ENCODE measurements at regions not wholly inside any gene's neighbourhood (a gene's known extent, or its start where the extent isn't known, plus 50 kb on each side); places are given as distances from the start of the nearest gene placed in this dataset.
"Not testable (repeated sequence)": the region's sequence is repeated elsewhere in the genome, so short reads cannot be mapped to it uniquely, and the experiment has no call there.

DNA sequence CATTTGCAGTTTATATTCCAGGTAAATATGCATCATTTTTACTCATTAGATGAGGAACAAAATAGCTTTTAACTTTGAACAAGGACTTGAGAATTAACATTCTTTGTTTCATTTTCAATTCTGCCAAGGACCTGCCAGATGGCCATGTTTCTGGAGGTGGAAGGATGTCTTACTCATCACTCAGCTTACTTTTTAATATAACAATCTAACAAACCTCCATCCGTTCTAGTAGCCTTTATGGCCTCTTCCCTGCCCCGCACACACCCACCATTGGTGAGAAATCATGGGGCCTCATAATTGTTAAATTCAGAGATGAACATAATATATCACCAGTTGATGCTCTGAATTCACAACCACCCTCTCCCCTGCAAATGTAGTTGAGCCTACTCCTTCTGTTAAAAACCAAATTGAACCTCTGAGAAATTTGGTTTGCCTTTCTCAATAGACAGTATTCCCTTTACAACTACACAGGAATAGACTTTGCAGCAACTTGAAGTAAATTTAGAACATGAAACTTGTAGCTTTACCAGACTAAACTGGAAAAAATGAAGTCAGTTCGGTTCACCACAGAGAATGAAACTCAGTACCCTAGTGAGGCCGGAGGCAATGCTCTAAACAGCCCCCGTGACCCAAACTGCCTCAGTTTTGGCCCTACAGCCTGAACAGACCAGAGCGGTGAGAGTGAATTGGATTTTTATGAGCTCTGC lies 50.1 kb upstream of the ACSL4 start:
- 66 to 88% (median 73%) methylated on average over 6 of the region's 6 CpGs for WGBS, 4 donors
- no peak for ATAC-seq
- H3K27ac ChIP-seq: no peak overlapping the region

GRCh38 chrX:109783701-109784079 lies 50.6 kb upstream of the ACSL4 start:
- Histone ChIP-seq H3K27ac (no peak overlapping the region), H3K4me1 (no peaks in the 10 kb centered on the region), H3K36me3 (no peaks in the 10 kb centered on the region), H3K27me3 (no peaks in the 10 kb centered on the region), H3K4me3 (no peak overlapping the region), H3K9me3 (no peaks in the 10 kb centered on the region)
- intact Hi-C loops (cut with DNase I): no loop called here
- ATAC-seq (no peak), DNase-seq (no peak)
- TF ChIP-seq, protein P1, sequence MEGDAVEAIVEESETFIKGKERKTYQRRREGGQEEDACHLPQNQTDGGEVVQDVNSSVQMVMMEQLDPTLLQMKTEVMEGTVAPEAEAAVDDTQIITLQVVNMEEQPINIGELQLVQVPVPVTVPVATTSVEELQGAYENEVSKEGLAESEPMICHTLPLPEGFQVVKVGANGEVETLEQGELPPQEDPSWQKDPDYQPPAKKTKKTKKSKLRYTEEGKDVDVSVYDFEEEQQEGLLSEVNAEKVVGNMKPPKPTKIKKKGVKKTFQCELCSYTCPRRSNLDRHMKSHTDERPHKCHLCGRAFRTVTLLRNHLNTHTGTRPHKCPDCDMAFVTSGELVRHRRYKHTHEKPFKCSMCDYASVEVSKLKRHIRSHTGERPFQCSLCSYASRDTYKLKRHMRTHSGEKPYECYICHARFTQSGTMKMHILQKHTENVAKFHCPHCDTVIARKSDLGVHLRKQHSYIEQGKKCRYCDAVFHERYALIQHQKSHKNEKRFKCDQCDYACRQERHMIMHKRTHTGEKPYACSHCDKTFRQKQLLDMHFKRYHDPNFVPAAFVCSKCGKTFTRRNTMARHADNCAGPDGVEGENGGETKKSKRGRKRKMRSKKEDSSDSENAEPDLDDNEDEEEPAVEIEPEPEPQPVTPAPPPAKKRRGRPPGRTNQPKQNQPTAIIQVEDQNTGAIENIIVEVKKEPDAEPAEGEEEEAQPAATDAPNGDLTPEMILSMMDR (IDR thresholded peaks at IDR 0.05): no peak
- no peak for TF ChIP-seq POLR2A (IDR thresholded peaks at IDR 0.05)
- WGBS, 4 donors: 65 to 87% (median 74%) methylated on average over 5 of the region's 5 CpGs

More for the DNA sequence above, 50.1 kb upstream of the ACSL4 start:
- DNase-seq: no peak
- H3K36me3 ChIP-seq: no peaks in the 10 kb centered on the region
- H3K27me3 ChIP-seq: no peaks in the 10 kb centered on the region
- H3K4me3 ChIP-seq: no peak overlapping the region
- TF ChIP-seq, protein P1 (IDR thresholded peaks at IDR 0.05): no peak
- TF ChIP-seq POLR2A (IDR thresholded peaks at IDR 0.05): no peak
- H3K9me3 ChIP-seq: no peaks in the 10 kb centered on the region
- H3K4me1 ChIP-seq: no peaks in the 10 kb centered on the region
- intact Hi-C loops (cut with DNase I): no loop called here

DNA sequence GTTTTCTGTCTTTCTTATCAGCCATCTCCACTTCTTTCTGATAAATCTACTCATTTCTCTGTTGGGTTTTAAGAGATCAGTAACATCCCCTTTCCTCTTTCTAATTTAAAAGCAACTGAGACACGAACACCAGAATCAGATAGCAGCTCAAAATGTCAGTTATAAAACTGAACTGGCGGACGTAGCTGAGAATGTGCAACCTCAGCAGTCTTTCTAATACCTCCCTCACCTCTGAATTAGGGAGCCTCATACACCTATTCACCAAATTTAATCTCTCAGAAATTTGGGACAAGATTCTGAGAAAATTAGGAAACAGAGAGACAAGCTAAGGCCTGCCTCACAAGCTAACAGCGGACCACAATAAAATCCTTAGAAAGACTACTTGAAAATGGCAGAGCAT lies 52.0 kb upstream of the ACSL4 start:
- no peaks in the 10 kb centered on the region for H3K4me1 ChIP-seq
- 75 to 91% (median 85%) methylated on average over 4 of the region's 4 CpGs for WGBS, 4 donors
- no peaks in the 10 kb centered on the region for H3K36me3 ChIP-seq
- no peak overlapping the region for H3K27ac ChIP-seq
- H3K4me3 ChIP-seq: no peak overlapping the region
- TF ChIP-seq, protein P1 (IDR thresholded peaks at IDR 0.05): no peak
- TF ChIP-seq POLR2A (IDR thresholded peaks at IDR 0.05): no peak
- intact Hi-C loops (cut with DNase I): no loop called here
- DNase-seq: no peak
- no peaks in the 10 kb centered on the region for H3K9me3 ChIP-seq
- H3K27me3 ChIP-seq: no peaks in the 10 kb centered on the region
- no peak for ATAC-seq

- H3K4me1 ChIP-seq; H3K4me3 ChIP-seq; H3K9me3 ChIP-seq; H3K27ac ChIP-seq; ATAC-seq; H3K36me3 ChIP-seq; DNase-seq; intact Hi-C loops (cut with DNase I): not testable (repeated sequence)
- peaks cover 0 to 11% (median 0%) of the 10 kb centered on the region in 9 donors for H3K27me3 ChIP-seq
- 90 to 99% (median 94%) methylated on average over 7 of the region's 7 CpGs for WGBS, 4 donors
Measured at GRCh38 chrX:109790511-109790910, 57.5 kb upstream of the ACSL4 start.

DNA sequence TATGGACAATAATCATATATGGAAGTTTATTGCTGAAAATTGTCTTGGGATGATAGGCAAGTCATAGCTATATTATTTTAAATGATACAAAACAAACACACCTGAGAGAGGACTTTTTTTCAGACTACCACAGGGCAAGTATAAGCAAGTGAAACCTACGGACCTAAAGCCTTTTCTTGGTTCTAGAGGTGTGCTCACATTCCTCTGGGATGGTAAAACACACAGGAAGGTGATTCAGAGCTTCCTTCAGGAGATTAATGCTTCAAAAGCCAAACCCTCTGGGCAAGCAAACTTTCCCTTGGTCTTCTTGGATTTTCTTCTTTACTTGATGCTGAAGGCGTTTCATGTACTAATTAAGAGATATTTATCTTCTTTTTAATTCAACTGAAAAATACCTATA lies 60.1 kb upstream of the ACSL4 start:
- no peak overlapping the region for H3K4me3 ChIP-seq
- no peaks in the 10 kb centered on the region for H3K9me3 ChIP-seq
- WGBS, 4 donors: 54 to 72% (median 63%) methylated on average over 2 of the region's 2 CpGs
- no peak for ATAC-seq
- no peak for DNase-seq
- no peak overlapping the region for H3K27ac ChIP-seq
- intact Hi-C loops (cut with DNase I): no loop called here
- H3K36me3 ChIP-seq: no peaks in the 10 kb centered on the region
- H3K4me1 ChIP-seq: no peaks in the 10 kb centered on the region
- TF ChIP-seq POLR2A (IDR thresholded peaks at IDR 0.05): no peak
- TF ChIP-seq, protein P1 (IDR thresholded peaks at IDR 0.05): no peak
- H3K27me3 ChIP-seq: peaks cover 0 to 20% (median 0%) of the 10 kb centered on the region in 9 donors
